ENCODE measurements at regions not wholly inside any gene's neighbourhood (a gene's known extent, or its start where the extent isn't known, plus 50 kb on each side); places are given as distances from the start of the nearest gene placed in this dataset.
A peak's percentile ranks its signal among the peaks of the same experiment; 100 is the strongest.

DNA sequence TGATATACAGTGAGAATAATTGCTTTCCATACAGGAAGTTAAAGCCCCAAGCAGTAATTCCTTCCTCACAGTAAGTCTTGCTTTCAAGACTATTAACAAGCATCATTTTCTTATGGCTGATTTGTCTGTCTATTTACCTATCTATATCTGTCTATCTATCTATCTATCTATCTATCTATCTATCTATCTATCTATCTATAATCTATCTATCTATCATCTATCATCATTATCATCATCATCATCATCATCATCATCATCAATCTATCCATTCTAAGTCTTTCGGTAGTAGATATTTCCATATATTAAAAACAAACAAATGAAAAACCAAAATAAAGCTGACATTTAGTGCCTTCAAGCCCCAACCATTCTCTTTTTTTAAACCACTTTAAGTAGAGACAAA lies 224.4 kb upstream of the RXFP2 start:
- Mint-ChIP-seq H3K27ac (no peak overlapping the region), H3K4me1 (no peaks in the 10 kb centered on the region), H3K27me3 (ENCODE audit: insufficient read depth, low read depth) (no peaks in the 10 kb centered on the region), H3K4me3 (no peak overlapping the region), H3K9me3 (no peaks in the 10 kb centered on the region), H3K36me3 (no peaks in the 10 kb centered on the region)
- H3K4me3 ChIP-seq = no peak overlapping the region
- peak overlapping the region; percentile 60 for H2AFZ ChIP-seq (replicated peaks)
- no peaks in the 10 kb centered on the region for H3F3A ChIP-seq (ENCODE audit: low read depth)
- H3K27ac ChIP-seq = no peak overlapping the region
- H3K36me3 ChIP-seq = no peaks in the 10 kb centered on the region
- DNase-seq (ENCODE audit: low spot score) = no peak
- H3K4me2 ChIP-seq = no peak overlapping the region
- no peaks in the 10 kb centered on the region for H3K4me1 ChIP-seq
- TF ChIP-seq, protein P1, sequence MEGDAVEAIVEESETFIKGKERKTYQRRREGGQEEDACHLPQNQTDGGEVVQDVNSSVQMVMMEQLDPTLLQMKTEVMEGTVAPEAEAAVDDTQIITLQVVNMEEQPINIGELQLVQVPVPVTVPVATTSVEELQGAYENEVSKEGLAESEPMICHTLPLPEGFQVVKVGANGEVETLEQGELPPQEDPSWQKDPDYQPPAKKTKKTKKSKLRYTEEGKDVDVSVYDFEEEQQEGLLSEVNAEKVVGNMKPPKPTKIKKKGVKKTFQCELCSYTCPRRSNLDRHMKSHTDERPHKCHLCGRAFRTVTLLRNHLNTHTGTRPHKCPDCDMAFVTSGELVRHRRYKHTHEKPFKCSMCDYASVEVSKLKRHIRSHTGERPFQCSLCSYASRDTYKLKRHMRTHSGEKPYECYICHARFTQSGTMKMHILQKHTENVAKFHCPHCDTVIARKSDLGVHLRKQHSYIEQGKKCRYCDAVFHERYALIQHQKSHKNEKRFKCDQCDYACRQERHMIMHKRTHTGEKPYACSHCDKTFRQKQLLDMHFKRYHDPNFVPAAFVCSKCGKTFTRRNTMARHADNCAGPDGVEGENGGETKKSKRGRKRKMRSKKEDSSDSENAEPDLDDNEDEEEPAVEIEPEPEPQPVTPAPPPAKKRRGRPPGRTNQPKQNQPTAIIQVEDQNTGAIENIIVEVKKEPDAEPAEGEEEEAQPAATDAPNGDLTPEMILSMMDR (IDR thresholded peaks at IDR 0.05) = no peak
- TF ChIP-seq EZH2 (IDR thresholded peaks at IDR 0.05) (no peak), EZH2phosphoT487 (IDR thresholded peaks at IDR 0.05) (no peak)
- no peak overlapping the region for H3K9ac ChIP-seq
- no peaks in the 10 kb centered on the region for H4K20me1 ChIP-seq (ENCODE audit: low read depth)
- H3K27me3 ChIP-seq = no peaks in the 10 kb centered on the region
- no peaks in the 10 kb centered on the region for H3K79me2 ChIP-seq (ENCODE audit: low read depth)
- H3K9me3 ChIP-seq (ENCODE audit: low read depth) = no peaks in the 10 kb centered on the region

DNA sequence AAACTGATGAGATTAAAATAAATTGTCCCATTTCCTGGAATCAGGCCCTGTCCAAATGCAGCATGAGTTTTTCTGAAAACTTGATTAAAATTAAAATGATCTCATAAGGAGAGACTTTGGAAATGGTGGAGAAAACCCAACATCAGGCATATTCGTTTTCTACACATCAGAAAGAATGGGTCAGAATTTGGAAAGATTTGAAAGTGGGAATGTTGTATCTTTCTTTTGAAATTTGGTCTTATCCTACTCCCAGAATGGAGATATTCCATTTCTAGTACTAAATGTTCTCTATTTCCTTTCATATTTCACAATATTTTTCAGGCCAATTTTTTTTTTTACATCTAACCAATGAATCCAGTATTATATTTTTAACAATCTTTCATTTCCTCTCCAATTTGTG lies 223.9 kb upstream of the RXFP2 start:
- Mint-ChIP-seq H3K4me1 (no peaks in the 10 kb centered on the region), H3K4me3 (no peak overlapping the region), H3K36me3 (no peaks in the 10 kb centered on the region), H3K27ac (no peak overlapping the region), H3K27me3 (ENCODE audit: insufficient read depth, low read depth) (no peaks in the 10 kb centered on the region), H3K9me3 (no peaks in the 10 kb centered on the region)
- Histone ChIP-seq H4K20me1 (ENCODE audit: low read depth) (no peaks in the 10 kb centered on the region), H3K4me3 (no peak overlapping the region), H3K9me3 (ENCODE audit: low read depth) (no peaks in the 10 kb centered on the region), H3K79me2 (ENCODE audit: low read depth) (no peaks in the 10 kb centered on the region), H3K9ac (no peak overlapping the region), H3F3A (ENCODE audit: low read depth) (no peaks in the 10 kb centered on the region), H3K4me1 (no peaks in the 10 kb centered on the region), H3K27me3 (no peaks in the 10 kb centered on the region), H2AFZ (replicated peaks) (no peak overlapping the region), H3K4me2 (no peak overlapping the region), H3K36me3 (no peaks in the 10 kb centered on the region), H3K27ac (no peak overlapping the region)
- TF ChIP-seq EZH2 (IDR thresholded peaks at IDR 0.05) (no peak), EZH2phosphoT487 (IDR thresholded peaks at IDR 0.05) (no peak)
- TF ChIP-seq, protein P1 (IDR thresholded peaks at IDR 0.05) = no peak
- DNase-seq (ENCODE audit: low spot score) = no peak

DNA sequence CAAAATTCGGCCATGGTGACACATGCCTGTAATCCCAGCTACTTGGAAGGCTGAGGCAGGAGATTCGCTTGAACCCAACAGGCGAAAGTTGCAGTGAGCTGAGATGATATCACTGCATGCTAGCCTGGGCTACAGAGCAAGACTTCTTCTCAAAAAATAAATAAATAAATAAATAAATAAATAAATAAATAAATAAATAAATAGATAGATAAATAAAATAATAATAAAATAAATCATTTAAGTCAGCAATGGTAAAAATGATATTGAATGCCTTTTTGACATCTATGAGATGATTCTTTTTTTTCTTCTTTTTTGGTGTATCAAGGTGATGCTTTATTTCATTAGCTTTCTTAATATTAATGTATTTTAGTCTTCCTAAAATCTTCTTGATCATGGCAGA lies 221.7 kb upstream of the RXFP2 start:
- TF ChIP-seq EZH2 (IDR thresholded peaks at IDR 0.05) = no peak
- TF ChIP-seq, protein P1 (IDR thresholded peaks at IDR 0.05) = no peak
- no peak for TF ChIP-seq EZH2phosphoT487 (IDR thresholded peaks at IDR 0.05)
- H3K27me3 ChIP-seq = no peaks in the 10 kb centered on the region
- H3K36me3 ChIP-seq = no peaks in the 10 kb centered on the region
- H3K9me3 ChIP-seq (ENCODE audit: low read depth) = no peaks in the 10 kb centered on the region
- no peak overlapping the region for H3K4me3 ChIP-seq
- no peaks in the 10 kb centered on the region for H3F3A ChIP-seq (ENCODE audit: low read depth)
- H4K20me1 ChIP-seq (ENCODE audit: low read depth) = no peaks in the 10 kb centered on the region
- no peak overlapping the region for H2AFZ ChIP-seq (replicated peaks)
- H3K9ac ChIP-seq = no peak overlapping the region
- no peaks in the 10 kb centered on the region for H3K4me1 ChIP-seq
- Mint-ChIP-seq H3K36me3 (no peaks in the 10 kb centered on the region), H3K27ac (no peak overlapping the region), H3K9me3 (no peaks in the 10 kb centered on the region), H3K27me3 (ENCODE audit: insufficient read depth, low read depth) (no peaks in the 10 kb centered on the region), H3K4me3 (no peak overlapping the region), H3K4me1 (no peaks in the 10 kb centered on the region)
- H3K27ac ChIP-seq = no peak overlapping the region
- no peak for DNase-seq (ENCODE audit: low spot score)
- no peaks in the 10 kb centered on the region for H3K79me2 ChIP-seq (ENCODE audit: low read depth)
- no peak overlapping the region for H3K4me2 ChIP-seq

DNA sequence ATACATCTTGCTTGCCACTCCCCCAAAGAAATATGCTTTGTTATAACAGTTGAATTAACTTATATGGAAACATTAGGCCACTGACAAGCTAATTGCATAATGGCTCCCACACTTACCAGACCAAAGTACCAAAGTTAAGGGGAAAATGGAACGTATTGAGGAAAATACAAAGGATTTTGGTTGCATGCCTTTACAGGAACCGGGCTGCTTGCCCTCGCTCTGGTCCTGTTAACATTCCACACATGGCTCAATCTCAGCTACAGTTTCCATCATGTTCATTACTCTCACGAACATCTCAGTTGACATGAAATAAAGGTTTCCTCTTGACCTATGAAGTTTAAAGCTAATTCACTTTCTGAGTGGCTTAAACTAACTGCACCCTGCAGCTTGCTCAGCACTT lies 220.7 kb upstream of the RXFP2 start:
- H3K27me3 ChIP-seq = no peaks in the 10 kb centered on the region
- no peak overlapping the region for H3K4me3 ChIP-seq
- no peaks in the 10 kb centered on the region for H3K36me3 ChIP-seq
- TF ChIP-seq, protein P1 (IDR thresholded peaks at IDR 0.05) = no peak
- no peak for TF ChIP-seq EZH2phosphoT487 (IDR thresholded peaks at IDR 0.05)
- TF ChIP-seq EZH2 (IDR thresholded peaks at IDR 0.05) = no peak
- no peak overlapping the region for H3K9ac ChIP-seq
- no peaks in the 10 kb centered on the region for H3F3A ChIP-seq (ENCODE audit: low read depth)
- no peak for DNase-seq (ENCODE audit: low spot score)
- no peaks in the 10 kb centered on the region for H3K36me3 Mint-ChIP-seq
- no peak overlapping the region for H3K4me2 ChIP-seq
- H3K4me1 ChIP-seq = no peaks in the 10 kb centered on the region
- no peaks in the 10 kb centered on the region for H3K4me1 Mint-ChIP-seq
- no peaks in the 10 kb centered on the region for H3K27me3 Mint-ChIP-seq (ENCODE audit: insufficient read depth, low read depth)
- H3K9me3 ChIP-seq (ENCODE audit: low read depth) = no peaks in the 10 kb centered on the region
- H3K9me3 Mint-ChIP-seq = no peaks in the 10 kb centered on the region
- H3K4me3 Mint-ChIP-seq = no peak overlapping the region
- H4K20me1 ChIP-seq (ENCODE audit: low read depth) = no peaks in the 10 kb centered on the region
- H3K27ac ChIP-seq = no peak overlapping the region
- no peaks in the 10 kb centered on the region for H3K79me2 ChIP-seq (ENCODE audit: low read depth)
- H2AFZ ChIP-seq (replicated peaks) = no peak overlapping the region
- H3K27ac Mint-ChIP-seq = no peak overlapping the region

All from neural progenitor cell (in vitro differentiated cells).